ENCODE measurements at regions not wholly inside any gene's neighbourhood (a gene's known extent, or its start where the extent isn't known, plus 50 kb on each side); places are given as distances from the start of the nearest gene placed in this dataset.

GRCh38 chr18:67644226-67644625, 127.7 kb upstream of the DSEL start:
- no peak for DNase-seq (ENCODE audit: low spot score)

- DNase-seq (ENCODE audit: low spot score) = no peak
These were observed 123.4 kb upstream of the DSEL start for GRCh38 chr18:67639872-67640271.

- DNase-seq (ENCODE audit: low spot score) = no peak
These were observed 120.3 kb upstream of the DSEL start for GRCh38 chr18:67636597-67637385.

DNA sequence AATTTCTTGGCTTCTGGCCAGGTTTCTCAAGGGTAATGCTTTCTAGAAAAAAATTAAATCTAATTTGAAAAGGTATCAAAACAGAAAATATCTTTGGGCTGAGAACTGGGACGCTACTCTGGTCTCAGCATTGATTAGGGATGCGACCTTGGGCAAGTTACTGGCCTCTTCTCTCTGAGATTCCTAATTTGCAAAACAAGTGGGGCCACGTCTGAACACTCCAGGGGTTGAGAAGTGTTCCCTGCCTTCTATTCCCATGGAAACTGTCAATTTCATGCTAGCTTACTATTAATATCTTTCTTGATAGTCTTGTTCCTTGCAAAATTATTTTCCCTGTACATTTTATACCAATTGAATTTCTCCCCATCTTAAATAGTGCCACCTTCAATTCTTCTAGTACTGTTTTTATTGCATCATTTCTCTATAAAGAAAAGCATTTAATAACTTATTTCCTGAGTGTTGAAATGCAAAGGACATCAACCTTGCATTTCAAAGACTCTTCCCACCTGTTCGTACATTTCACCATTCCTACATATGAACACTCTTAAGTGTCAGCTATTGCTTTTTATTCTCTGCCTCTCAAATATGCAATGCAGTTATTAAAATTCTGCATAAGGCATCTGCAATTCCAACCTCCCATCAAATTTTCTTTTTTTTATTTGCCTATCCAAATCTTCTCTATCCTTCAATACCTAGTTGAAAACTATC, 118.3 kb upstream of the DSEL start:
- DNase-seq (ENCODE audit: low spot score) = no peak

- DNase-seq (ENCODE audit: low spot score) = no peak
These were observed 117.4 kb upstream of the DSEL start for GRCh38 chr18:67633939-67634338.

- no peak for DNase-seq (ENCODE audit: low spot score)
These were observed 105.4 kb upstream of the DSEL start for GRCh38 chr18:67621906-67622305.

DNA sequence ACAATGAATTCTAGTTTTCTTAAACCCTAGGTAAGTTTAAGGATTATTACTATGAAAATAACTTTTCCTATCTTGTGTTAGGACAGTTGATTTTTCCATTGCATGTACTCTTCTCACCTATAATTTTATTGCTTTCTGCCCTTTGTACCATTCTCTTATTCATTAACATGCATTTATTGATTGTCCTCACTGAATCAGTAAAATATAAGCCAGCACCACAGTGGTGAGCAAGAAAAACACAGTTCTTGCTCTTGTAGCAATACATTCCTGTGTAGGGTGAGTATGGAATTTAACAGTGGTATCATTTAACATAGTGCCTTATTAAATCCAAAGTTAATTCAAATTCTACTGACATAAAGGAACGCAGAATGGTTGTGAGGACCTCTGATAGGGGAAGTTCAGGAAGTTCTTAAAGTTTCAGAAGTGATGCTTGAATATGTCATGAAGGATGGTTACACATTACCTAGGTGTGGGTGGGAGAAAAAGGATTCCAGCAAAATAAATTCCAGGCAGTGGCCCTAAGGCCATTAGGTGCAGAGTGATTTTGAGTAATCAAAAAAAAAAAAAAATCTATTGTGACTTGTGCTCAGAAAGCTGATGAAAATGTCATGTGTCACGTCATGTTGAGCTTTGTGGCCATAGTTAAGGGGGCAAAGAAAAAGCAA, 104.7 kb upstream of the DSEL start:
- DNase-seq (ENCODE audit: low spot score) = no peak

GRCh38 chr18:67618061-67618460, 101.5 kb upstream of the DSEL start:
- DNase-seq (ENCODE audit: low spot score) = no peak

- DNase-seq (ENCODE audit: low spot score) = no peak
These were observed 99.4 kb upstream of the DSEL start for GRCh38 chr18:67615876-67616275.

- no peak for DNase-seq (ENCODE audit: low spot score)
These were observed 97.2 kb upstream of the DSEL start for GRCh38 chr18:67613731-67614130.

DNA sequence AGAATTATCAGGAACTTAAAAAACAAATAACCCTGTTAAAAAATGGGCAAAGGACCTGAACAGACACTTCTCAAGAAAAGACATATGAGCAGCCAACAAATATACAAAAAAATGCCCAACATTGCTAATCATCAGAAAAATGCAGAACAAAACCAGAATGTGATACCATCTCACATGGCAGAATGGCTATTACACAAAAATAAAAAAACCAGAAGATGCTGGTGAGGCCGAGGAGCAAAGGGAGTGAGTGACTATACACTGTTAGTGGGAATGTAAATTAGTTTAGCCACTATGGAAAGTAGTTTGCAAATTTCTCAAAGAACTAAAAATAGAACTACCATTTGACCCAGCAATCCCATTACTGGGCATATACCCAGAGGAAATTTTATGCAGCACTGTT, 95.8 kb upstream of the DSEL start:
- DNase-seq (ENCODE audit: low spot score) = no peak

- no peak for DNase-seq (ENCODE audit: low spot score)
These were observed 92.2 kb upstream of the DSEL start for GRCh38 chr18:67608615-67609273.

GRCh38 chr18:67608191-67608590, 91.7 kb upstream of the DSEL start:
- DNase-seq (ENCODE audit: low spot score) = no peak

DNA sequence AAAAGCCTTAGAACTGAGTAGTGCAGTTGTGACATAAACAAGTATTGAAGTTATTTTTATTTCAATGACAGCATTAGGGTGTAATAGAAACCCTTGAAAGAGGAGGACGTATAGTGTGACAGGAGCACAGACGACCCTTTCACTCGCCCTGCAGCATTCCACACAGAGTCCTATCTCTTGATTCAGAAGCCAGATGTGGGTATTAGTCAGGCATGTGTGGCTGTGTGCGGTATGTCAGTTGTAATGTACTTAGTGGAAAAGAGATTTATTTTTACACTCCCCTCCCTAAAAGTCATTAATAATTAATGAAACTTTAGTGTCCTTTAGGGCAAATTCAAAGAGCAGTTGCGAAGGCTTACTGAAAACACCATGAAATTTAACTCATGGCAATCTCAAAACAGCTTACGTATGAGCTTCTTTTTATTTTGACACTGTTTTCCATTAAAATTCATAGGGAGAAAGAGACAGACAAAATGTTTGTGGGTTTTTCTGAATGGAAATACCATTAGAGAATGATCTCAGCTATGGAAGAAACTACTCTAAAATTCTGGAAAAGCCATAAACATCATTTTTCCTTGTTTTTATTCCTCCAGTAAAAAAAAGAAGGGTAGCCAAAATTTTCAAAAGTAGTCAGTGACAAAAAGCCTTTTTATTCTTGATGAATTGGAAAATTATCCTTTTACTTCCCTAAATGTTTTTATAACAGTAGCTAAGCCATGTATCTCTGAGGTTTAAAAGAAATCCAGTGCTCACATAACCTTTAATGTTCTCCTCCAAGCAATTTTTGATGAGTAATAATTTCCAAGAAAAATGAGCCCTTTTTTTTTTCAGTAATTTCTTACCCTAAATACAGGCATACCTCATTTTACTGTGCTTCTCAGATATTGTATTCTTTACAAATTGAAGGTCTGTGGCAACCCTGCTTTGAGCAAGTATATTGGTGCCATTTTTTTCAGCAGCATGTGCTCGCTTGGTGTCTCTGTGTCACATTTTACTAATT, 84.0 kb upstream of the DSEL start:
- DNase-seq (ENCODE audit: low spot score) = no peak

DNA sequence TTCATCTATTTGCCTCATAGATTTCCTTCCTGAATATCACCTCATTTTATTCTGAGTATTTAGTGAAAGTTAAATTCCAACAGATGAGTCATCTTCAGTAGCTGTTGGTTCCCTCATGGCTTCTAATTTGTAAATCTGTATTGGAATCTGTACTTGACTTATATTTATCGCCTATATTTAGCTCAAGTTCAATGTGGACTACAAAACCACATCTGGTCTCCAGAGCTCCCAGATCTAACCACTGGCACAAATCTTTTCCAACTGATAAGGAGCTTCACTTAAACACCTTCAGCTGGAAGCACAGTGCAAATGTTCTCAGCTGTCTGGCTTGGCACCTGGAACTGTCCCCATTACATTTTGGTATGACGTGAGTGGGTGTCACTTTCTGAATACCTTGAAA, 82.8 kb upstream of the DSEL start:
- no peak for DNase-seq (ENCODE audit: low spot score)

DNA sequence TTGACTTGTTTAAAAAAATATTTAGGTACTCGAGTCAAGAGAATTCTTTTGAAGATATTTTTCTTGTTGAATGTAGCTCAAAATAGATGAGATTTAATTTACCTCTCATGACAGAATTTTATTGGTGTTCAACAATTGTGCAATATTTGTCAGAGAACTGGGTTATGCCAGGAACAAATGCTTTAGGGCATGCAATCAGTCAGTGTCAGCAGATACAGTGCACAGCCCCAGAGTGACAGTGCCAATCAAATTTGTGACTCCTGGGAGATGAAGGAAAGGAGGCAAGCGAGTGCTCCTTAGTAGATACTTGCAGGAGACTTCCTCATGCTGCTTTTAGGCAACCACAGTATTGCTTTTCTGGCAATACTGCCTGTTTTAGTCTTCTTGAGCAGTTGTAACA, 81.2 kb upstream of the DSEL start:
- DNase-seq (ENCODE audit: low spot score) = no peak

- DNase-seq (ENCODE audit: low spot score) = no peak
These were observed 79.5 kb upstream of the DSEL start for GRCh38 chr18:67596003-67596402.

GRCh38 chr18:67590571-67591141, 74.1 kb upstream of the DSEL start:
- DNase-seq (ENCODE audit: low spot score) = peak; percentile 7

- no peak for DNase-seq (ENCODE audit: low spot score)
These were observed 72.8 kb upstream of the DSEL start for GRCh38 chr18:67589325-67589724.

GRCh38 chr18:67586101-67586500, 69.6 kb upstream of the DSEL start:
- DNase-seq (ENCODE audit: low spot score) = no peak

DNA sequence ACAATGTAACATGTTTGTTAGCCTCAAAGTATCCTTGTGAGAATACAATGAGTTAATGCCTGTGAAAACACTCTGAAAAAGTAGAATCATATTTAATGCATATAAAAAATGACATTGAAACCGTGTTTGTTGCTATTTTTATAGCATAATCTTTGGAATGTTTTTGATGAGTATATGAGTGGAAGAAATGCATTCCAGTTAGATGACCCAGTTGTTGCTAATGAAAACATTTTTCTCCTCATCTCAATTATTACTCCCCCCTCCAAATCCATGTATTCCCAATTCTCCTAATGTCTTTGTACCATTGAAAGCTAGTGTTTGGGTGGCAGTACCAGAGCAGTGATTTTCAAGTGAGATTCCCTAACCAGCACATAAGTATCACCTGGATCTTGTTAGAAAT, 67.1 kb upstream of the DSEL start:
- DNase-seq (ENCODE audit: low spot score) = no peak
